HG03103 (cell line): ENCODE measurements at regions not wholly inside any gene's neighbourhood (a gene's known extent, or its start where the extent isn't known, plus 50 kb on each side); places are given as distances from the start of the nearest gene placed in this dataset.
A peak's percentile ranks its signal among the peaks of the same experiment; 100 is the strongest.
"Not testable (repeated sequence)": the region's sequence is repeated elsewhere in the genome, so short reads cannot be mapped to it uniquely, and the experiment has no call there.

Experiments used
- ATAC-seq: cut with Tn5 transposase; IDR thresholded peaks from one replicate; pipeline ENCODE4 v1.9.1; 2021; ENCODE audit warnings: low read depth; ENCODE audit not compliant: unreplicated experiment

DNA sequence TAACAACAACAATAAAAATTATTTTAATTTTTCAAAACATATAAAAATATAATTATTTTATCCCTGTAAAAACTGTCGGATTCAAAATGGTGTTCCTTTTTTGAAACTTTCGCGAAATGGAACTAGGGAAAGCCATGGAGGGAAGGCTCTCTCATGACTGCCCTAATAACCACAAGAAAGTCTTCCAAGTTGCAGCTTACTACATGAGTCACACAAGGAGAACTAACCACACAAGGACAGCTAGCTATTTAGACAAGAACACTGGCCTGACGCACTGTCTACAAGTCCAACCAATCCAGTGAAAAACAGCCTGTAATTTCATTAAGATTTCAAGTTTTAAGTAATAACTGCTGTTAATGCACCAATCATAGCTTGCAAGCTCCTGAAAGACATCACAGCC lies 319.2 kb upstream of the PCDH9 start:
- no peak for ATAC-seq

DNA sequence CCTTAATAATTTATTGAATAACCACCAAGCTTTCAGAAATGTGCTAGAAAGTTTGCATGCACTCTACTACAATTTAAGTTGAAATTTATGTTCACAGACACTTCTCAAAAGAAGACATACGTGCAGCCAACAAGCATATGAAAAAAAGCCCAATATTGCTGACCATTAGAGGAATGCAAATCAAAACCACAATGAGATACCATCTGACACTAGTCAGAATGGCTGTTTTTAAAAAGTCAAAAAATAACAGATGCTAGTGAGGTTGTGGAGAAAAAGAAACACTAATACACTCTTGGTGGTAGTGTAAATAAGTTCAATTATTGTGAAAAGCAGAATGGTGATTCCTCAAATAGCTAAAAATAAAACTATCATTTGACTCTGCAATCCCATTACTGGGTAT lies 308.8 kb upstream of the PCDH9 start:
- ATAC-seq: no peak

DNA sequence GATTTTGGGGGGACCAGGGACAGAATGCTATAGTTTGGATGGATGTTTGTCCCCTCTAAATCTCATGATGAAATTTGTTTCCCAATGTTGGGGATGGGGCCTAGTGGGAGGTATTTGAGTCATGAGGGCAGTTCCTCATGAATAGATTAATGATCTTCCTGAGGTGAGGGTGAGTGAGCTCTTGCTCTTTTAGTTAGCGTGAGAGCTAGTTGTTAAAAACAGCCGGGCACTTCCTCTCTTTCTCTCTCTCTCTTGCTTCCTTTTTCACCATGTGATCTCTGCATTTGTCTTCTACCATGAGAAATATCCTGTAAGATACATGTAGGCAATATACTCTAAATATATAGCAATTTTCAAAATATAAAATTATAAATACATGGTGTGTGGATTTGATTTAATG lies 290.8 kb upstream of the PCDH9 start:
- ATAC-seq: no peak

DNA sequence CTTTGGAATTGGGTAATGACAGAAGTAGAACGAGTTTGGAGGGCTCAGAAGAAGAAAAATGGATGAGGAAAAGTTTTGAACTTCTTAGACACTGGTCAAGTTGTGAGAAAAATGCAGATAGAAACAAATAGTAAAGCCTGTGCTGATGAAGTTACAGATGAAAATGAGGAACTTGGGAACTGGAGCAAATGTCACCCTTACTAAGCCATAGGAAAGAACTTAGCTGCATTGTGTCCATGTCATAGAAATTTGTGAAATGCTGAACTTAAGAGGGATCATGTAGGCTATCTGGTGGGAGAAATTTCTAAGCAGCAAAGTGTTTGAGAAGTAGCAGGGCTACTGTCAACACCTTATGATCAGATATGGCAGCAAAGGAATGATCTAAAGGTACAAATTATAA lies 289.2 kb upstream of the PCDH9 start:
- no peak for ATAC-seq

DNA sequence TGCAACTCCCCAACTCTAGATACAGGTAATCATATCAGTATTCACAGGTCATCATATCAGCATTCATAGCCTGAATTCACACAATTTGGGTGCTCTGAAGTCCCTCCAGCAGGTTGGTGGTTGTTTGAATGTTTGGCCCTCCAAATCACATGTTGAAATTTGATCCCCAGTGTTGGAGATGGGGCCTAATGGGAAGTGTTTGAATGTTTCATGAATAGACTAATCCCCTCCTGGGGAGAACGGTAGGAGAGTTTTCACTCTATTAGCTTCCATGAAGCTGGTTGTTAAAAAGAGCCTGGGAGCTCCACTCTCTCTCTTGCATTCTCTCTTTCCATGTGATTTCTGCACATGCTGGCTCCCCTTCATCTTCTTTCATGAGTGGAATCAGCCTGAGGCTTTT lies 288.6 kb upstream of the PCDH9 start:
- no peak for ATAC-seq

DNA sequence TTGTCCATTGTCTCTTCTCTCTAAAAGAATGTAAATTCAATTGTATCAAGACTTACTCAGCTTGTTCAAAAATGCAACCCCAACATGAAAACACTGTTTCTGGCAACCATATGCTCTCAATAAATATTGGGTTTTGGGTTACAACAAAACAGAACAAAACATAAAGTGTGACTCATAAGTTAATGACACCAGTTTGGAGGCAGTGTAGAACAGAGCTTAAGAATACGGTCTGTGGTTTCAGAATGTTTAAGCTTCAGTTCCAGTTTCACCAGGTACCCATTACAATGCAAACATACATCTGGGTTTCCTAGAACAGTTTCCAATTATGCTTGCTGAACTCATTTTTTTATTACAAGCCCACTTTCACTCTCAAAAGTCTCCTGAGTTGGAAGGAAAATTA lies 285.8 kb upstream of the PCDH9 start:
- ATAC-seq: peak; percentile 89

DNA sequence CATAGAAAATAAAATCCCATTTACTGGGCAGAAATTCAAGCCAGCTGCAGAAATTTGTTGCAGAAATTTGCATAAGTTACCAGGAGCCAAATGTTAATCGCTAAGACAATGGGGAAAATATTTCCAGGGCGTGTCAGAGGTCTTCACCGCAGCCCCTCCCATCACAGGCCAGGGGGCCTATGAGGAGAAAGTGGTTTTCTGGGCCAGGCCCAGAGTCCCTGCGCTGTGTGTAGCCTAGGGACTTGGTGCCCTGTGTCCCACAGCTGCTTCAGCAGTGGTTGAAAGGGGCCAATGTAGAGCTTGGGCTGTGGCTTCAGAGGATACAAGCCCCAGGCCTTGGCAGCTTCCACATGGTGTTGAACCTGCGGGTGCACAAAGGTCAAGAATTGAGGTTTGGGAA lies 278.9 kb upstream of the PCDH9 start:
- no peak for ATAC-seq

DNA sequence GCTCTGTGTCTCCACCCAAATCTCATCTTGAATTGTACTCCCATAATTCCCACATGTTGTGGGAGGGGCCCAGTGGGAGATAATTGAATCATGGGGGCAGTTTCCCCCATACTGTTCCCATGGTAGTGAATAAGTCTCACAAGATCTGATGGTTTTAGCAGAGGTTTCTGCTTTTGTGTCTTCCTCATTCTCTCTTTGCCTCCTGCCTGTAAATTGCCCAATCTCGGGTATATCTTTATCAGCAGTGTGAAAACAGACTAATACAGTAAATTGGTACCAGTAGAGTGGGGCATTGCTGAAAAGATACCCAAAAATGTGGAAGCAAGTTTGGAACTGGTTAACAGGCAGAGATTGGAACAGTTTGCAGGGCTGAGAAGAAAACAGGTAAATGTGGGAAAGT lies 278.1 kb upstream of the PCDH9 start:
- not testable (repeated sequence) for ATAC-seq

DNA sequence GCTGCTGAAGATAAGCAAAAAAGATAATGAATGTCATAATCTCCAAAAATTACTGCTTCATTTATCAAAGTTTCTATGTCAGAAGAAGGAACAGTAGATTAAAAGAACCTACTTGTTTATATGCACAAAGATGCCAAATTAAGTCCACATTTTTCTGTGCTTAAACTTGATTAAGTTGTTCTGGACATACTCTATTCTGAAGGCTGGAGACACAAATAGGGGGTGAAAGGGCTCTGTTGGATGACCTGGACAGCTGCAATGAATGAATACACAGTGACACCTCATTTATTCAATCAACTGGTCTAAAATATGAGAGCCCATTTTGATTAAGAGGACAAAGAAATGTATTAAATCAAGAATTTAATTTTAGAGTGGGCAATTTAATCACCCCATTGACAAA lies 276.3 kb upstream of the PCDH9 start:
- no peak for ATAC-seq

DNA sequence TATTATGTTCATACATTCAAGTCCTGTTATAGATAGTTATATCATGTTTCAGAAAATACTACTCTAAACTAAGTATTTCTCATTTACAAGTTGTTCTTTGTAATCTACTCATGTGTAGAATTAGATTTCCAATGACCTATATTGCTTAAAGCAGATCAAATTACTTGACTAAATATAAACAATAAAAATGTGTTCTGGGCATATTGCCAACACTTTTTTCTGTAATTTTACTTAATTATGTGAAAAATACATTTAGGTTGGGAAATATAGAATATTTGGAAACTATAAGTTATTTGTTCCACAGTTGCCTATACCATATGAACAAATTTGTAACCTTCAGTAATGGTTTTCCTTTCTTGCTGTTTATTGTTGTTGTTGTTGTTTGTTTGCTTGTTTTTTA lies 275.2 kb upstream of the PCDH9 start:
- ATAC-seq: no peak

DNA sequence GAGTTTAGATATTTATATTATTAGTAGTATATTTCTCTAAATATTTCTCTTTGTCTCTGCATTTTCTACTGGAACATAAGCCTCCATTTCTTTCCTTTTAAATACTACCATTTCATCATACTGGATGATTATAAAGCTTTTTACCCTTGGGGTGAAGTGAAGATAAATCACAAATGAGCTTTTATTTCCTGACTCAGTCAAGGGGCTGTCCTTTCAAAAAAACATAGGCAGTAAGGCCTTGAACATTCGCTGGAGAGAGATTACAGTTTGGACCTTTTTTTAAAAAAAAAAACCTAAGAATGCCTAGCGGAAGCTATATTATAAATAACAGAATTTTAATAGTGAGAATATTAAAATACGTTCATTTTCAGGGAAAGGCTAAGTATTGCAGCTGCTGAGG lies 268.8 kb upstream of the PCDH9 start:
- ATAC-seq: no peak

DNA sequence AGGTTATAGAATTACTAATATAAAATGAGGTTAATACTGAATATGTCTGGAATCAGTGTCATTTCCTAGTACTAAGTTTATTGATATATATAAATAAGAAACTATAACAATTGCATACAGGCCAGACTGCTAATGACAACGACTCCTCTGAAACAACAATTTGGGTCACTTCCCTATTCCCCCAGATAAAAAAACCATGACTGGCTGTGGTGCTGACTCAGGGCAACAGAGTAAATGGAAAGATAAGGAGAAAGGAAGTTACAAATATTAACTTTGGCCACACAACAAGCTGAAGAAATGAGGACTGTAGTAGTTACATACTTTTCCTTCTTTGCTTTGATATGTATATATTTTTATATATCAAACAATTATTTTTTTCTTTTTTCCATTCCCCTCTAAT lies 263.7 kb upstream of the PCDH9 start:
- ATAC-seq: no peak

DNA sequence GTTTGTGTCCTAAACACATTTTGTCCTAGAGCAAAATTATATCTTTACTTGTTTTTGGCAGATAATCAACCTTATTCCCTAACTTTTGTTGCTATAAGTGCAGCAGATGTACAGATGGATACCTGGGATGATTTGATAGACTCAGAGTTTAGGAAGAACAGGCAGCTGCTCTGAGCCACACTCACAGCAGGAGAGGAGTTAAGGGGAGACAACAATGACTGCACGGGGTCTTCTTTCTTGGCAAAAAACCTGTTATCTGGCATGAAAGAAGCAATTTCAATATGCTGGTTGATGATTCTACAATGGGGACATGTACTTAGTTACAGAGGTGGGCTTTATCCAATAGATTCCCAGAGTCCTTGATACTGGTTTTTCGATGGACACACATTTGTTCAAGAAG lies 258.9 kb upstream of the PCDH9 start:
- no peak for ATAC-seq

DNA sequence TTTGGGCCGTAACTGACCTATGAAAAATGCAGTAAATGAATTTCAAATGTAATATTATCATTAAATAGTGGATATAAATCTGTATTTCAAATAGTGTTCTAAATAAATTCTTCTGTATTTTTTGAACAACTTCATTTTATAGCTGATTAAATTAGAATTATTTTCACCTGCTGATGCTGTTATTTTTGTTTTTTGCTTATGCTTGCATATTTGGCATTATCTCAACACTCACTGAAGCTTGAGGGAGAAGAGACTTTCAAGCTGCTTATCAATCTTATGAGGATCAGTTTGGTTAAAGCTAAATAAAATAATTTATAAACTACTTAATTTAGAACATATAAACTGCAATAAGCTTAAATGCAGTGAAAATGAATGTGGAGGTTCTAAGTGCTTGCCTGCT lies 251.3 kb upstream of the PCDH9 start:
- no peak for ATAC-seq

DNA sequence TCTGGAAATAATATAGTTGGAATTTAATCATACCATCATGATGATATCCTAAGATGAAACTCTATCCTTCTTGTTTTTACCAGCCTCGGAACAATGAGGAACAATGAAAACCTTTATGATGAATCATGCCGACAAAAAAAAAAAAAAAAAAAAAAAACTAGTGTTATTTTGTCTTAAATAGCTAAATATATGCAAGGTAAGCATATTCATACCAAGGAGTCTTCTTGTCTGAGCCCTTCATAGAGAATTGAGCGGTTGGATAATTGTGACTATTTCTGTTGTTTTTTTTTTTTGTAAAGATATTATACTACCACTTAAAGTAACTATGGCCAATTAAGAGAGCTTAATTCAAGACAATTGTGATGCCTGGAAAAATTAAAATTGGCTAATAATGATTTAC lies 244.0 kb upstream of the PCDH9 start:
- no peak for ATAC-seq

DNA sequence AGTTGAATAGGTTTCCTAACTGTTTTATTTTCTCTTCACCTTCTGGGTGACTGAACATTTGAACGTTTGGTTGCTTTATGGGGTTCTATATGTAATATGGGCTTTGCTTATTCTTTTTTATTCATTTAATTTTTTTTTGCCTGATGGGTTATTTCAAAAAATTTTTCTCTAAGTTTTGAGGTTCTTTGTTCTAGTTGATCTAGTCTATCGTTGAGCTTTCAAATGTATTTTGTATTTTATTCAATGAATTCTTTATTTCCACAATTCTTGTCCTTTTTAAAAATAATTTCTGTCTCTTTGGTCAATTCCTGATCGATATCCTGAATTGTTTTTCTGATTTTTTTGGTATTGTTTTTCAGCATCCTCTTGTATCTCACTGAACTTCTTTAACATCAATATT lies 239.5 kb upstream of the PCDH9 start:
- no peak for ATAC-seq

DNA sequence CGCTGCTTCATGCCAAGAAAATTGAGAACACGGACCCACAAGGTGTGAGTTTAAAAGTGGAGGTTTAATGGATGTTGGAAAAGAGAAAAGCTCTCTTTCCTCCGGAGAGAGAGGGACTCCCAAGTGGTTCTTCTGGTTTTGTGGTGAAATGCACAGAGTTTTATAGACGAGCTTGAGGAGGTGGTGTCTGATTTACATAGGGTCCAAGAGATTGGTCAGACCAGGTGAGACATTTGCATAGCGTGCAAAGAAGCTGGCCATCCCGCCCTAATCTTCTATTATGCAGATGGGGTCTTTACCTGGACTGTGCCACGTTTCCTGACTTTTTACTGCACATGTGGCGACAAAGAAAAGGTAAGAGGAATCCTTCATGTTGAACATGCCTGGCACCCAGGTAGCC lies 236.4 kb upstream of the PCDH9 start:
- ATAC-seq: no peak

DNA sequence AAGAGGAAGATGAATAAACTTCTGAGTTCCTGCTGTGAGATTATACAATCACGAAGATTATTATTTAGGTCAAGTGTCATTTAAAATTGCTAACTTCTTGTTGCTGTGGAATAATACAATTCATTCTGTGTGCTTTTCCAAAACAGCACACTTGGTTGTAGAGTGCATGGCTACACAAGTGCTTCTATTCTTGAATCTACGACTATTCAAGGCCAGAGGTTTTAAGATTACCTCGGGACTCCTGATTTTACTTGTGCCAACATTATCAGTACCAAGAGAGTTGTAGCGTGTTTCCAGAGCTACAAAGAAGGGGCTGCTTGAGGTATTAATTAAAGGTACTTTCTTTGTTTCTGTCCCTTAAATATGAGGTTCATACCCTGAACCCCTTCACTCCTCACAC lies 234.0 kb upstream of the PCDH9 start:
- ATAC-seq: no peak

DNA sequence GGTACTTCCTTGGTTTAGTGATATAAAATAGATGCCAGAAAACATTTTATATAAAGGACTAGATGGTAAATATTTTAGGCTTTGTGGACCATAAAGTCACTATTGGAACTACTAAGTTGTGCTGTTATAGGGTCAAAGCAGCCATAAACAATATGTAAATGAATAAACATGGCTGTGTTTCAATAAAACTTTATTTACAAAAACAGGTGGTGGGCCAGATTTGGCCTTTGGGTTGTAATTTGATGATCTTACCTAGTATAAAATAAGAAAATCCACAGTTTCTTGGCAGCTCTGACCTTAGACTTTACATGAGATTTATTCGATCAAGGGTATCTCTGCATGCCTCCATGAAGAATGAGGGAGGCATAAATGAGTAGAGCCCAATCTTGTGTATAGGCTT lies 232.0 kb upstream of the PCDH9 start:
- no peak for ATAC-seq

DNA sequence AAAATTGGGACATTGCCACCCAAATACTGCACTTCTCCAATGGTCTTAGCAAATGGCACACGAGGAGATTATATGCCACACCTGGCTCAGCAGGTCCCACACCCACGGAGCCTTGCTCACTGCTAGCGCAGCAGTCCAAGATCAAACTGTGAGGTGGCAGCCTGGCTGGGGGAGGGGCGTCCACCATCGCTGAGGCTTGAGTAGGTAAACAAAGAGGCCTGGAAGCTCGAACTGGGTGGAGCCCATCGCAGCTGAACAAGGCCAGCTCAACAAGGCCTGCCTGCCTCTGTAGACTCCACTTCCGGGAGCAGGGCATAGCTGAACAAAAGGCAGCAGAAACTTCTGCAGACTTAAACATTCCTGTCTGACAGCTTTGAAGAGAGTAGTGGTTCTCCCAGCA lies 222.4 kb upstream of the PCDH9 start:
- ATAC-seq: not testable (repeated sequence)

DNA sequence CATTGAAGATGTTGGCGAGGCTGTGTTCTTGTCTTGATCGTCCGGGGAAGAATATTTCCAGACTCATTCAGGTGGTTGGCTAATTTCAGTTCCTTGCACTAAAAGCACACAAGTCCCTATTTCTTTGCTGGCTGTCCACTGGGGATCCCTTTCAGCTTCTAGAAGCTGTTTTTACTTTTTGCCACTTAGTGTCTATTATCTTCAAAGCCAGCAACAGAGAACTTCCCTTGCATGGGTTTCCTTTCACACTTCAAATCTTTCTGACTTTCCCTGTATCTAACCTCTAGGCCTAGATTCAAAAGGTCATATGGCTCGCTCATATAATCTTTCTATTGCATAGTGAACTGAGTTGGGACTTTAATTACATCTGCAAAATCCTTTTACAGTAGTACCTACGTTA lies 215.3 kb upstream of the PCDH9 start:
- ATAC-seq: no peak

DNA sequence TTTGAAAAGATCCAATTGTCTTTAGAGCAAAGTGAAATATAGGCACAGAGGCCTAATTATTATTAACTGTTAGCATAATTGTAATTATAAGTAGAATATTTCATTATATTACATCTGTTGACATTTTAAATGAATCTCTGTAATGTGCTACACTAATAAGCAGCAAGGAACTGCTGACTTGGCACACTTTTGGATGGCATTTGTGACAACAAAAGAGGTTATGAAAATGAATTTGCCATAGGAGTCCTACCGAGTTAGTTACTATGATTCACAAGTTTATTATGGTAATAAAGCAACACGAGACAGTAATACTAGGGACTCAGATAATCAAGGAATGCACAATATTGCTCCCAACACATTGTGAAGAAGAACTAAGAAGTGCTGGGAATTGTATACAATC lies 213.8 kb upstream of the PCDH9 start:
- no peak for ATAC-seq

DNA sequence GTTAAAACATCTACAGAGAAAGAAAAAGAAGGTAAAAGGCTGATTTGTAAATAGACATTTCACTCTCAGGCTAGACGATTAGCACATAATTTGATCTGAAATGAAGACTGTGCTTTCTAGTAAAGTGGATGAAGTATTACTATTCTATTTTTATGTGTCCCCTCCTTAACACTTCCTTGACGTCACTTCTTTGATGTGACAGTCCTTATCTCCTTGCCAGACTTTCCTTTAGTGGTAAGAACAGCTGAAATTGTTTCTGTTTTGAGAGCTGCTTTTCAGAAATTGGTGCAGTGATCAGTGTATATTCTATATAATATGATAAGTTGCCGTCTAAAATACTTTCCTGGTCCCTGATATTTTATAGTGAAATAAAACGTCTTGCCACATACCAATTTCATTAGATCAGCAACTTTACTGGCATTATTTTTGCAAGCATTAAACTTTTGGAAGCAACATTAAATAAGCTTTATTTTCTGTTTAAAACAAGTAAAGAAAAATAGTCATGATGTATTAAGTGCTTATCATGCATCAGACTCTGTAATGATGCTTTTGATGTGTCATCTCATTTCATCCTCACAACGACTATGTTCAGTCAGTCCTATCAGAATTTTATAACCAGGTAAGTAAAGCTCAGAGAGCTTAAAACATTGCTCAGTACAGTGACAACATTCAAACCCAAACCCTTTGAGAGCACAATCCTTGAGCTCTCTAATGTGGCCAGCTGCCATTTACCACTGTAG lies 210.3 kb upstream of the PCDH9 start:
- ATAC-seq: no peak
